CD4-positive, alpha-beta T cell (primary cell): ENCODE measurements at regions not wholly inside any gene's neighbourhood (a gene's known extent, or its start where the extent isn't known, plus 50 kb on each side); places are given as distances from the start of the nearest gene placed in this dataset.

Source experiments
- ATAC-seq: fragments of 200-7000 bp; cut with Tn5 transposase; one replicate; pipeline ENCODE4 v1.10.0; 2022; ENCODE audit warnings: mild to moderate bottlenecking; ENCODE audit not compliant: poor library complexity
- CTCF ChIA-PET: fragments of 350-600 bp; sonication (Branson Sonifier 250); formaldehyde crosslinking; loops from one replicate; lab custom pipeline; 2021; ENCODE audit warnings: antibody characterized with exemption, inconsistent platforms; lab: Charles Lee
- POLR2A ChIA-PET: fragments of 350-600 bp; sonication (Branson Sonifier 250); formaldehyde crosslinking; loops from one replicate; lab custom pipeline; 2021; ENCODE audit warnings: antibody characterized with exemption, inconsistent platforms; lab: Charles Lee
- DNase-seq, 14 experiments: peaks; one replicate each; pipeline ENCODE4 v3.0.0-alpha.2; 2013 to 2020; ENCODE audit warnings: mixed read lengths in 2 of 14
- H3K27ac ChIP-seq, 2 donors: one replicate each; pipeline versions ENCODE4 v1.5.1 to v1.7.0; 2013; ENCODE audit warnings: low read length in 2 of 2, low read depth in 1 of 2, mild to moderate bottlenecking in 1 of 2
- H3K27me3 ChIP-seq, 2 experiments: 1 replicate in 1 of 2; 2 replicates in 1 of 2; pipeline versions ENCODE4 v1.6.1 to v1.7.0; 2013; ENCODE audit warnings: low read length in 2 of 2, control low read depth in 1 of 2, mild to moderate bottlenecking in 1 of 2, moderate library complexity in 1 of 2; ENCODE audit not compliant: insufficient read depth in 2 of 2, control insufficient read depth in 1 of 2
- H3K36me3 ChIP-seq: one replicate; pipeline ENCODE4 v1.6.1; 2013; ENCODE audit warnings: low read length, control low read depth; ENCODE audit not compliant: insufficient read depth
- H3K4me1 ChIP-seq: one replicate; pipeline ENCODE4 v1.6.1; 2013; ENCODE audit warnings: low read length, control low read depth; ENCODE audit not compliant: insufficient read depth
- H3K4me3 ChIP-seq: one replicate; pipeline ENCODE4 v1.5.1; 2013; ENCODE audit warnings: mild to moderate bottlenecking, low read length, moderate library complexity
- H3K9me3 ChIP-seq, 2 experiments: 1 replicate in 1 of 2; 2 replicates in 1 of 2; pipeline versions ENCODE4 v1.6.1 to v1.7.0; 2013; ENCODE audit warnings: low read length in 2 of 2, mild to moderate bottlenecking in 2 of 2, control low read depth in 1 of 2, moderate library complexity in 1 of 2; ENCODE audit not compliant: control insufficient read depth in 1 of 2, insufficient read depth in 1 of 2
- H3K27ac Mint-ChIP-seq: one replicate; pipeline ENCODE4 v1.8.0; 2020; ENCODE audit warnings: mixed read lengths
- H3K27me3 Mint-ChIP-seq: one replicate; pipeline ENCODE4 v1.8.0; 2021; ENCODE audit warnings: mixed read lengths
- H3K36me3 Mint-ChIP-seq: one replicate; pipeline ENCODE4 v1.8.0; 2021; ENCODE audit warnings: low read depth, mixed read lengths
- H3K4me1 Mint-ChIP-seq: one replicate; pipeline ENCODE4 v1.8.0; 2021; ENCODE audit warnings: low read depth, mixed read lengths
- H3K4me3 Mint-ChIP-seq: one replicate; pipeline ENCODE4 v1.8.0; 2020; ENCODE audit warnings: mild to moderate bottlenecking, mixed read lengths
- H3K9me3 Mint-ChIP-seq: one replicate; pipeline ENCODE4 v1.8.0; 2020; ENCODE audit warnings: mixed read lengths
- intact Hi-C, 2 experiments: fragments of 100-400 bp; cut with DNase I in 1 of 2; cut with micrococcal nuclease in 1 of 2; formaldehyde crosslinking; loops; one replicate each; pipeline versions ENCODE4 v1.15.1 to v1.9.0; 2023 to 2025; cut with DNase I, micrococcal nuclease
- TF ChIP-seq, protein P1 (sequence below): fragments of 200-600 bp; IDR thresholded peaks from one replicate; pipeline ENCODE4 v1.8.0; 2022; ENCODE audit warnings: antibody characterized with exemption, mild to moderate bottlenecking

DNA sequence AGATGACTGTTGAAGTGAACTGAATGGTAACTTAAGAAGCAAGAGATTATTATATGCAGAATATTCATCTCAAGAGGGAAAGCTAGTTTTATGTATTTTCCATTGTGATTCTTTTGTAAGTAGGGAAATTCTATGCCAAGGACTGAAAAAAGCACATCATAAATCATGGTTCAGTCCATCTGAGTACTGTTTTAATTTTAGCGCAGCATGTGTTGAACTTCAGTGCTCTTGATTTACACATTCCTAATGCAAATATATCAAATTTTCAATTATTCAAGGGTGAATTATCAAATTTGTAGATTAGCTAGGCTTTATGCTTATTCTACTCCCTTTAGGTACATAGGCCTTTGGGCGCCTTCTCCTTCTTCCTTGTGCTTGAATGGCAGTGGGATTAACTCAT, 50.3 kb upstream of the TCF12 start:
- intact Hi-C loops = loop anchor here in 1 of 2 experiments (5.0 kb wide), 1 partner anchor 371 kb away; no protein-coding TSS in a partner anchor
- no peak overlapping the region for H3K4me3 ChIP-seq
- no peaks in the 10 kb centered on the region for H3K4me1 ChIP-seq
- DNase-seq (no peak), ATAC-seq (no peak)
- Mint-ChIP-seq H3K36me3 (no peaks in the 10 kb centered on the region), H3K4me3 (no peak overlapping the region), H3K27ac (no peak overlapping the region), H3K27me3 (no peaks in the 10 kb centered on the region), H3K4me1 (no peaks in the 10 kb centered on the region), H3K9me3 (no peaks in the 10 kb centered on the region)
- POLR2A ChIA-PET = interaction anchor here (0.6 kb wide), 1 partner anchor 335 kb away, joined by 3 read pairs; no protein-coding TSS in a partner anchor
- no peaks in the 10 kb centered on the region for H3K9me3 ChIP-seq
- TF ChIP-seq, protein P1, sequence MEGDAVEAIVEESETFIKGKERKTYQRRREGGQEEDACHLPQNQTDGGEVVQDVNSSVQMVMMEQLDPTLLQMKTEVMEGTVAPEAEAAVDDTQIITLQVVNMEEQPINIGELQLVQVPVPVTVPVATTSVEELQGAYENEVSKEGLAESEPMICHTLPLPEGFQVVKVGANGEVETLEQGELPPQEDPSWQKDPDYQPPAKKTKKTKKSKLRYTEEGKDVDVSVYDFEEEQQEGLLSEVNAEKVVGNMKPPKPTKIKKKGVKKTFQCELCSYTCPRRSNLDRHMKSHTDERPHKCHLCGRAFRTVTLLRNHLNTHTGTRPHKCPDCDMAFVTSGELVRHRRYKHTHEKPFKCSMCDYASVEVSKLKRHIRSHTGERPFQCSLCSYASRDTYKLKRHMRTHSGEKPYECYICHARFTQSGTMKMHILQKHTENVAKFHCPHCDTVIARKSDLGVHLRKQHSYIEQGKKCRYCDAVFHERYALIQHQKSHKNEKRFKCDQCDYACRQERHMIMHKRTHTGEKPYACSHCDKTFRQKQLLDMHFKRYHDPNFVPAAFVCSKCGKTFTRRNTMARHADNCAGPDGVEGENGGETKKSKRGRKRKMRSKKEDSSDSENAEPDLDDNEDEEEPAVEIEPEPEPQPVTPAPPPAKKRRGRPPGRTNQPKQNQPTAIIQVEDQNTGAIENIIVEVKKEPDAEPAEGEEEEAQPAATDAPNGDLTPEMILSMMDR = no peak
- H3K27me3 ChIP-seq = no peaks in the 10 kb centered on the region
- H3K36me3 ChIP-seq = no peaks in the 10 kb centered on the region
- H3K27ac ChIP-seq = no peak overlapping the region
- CTCF ChIA-PET = no interaction called here

DNA sequence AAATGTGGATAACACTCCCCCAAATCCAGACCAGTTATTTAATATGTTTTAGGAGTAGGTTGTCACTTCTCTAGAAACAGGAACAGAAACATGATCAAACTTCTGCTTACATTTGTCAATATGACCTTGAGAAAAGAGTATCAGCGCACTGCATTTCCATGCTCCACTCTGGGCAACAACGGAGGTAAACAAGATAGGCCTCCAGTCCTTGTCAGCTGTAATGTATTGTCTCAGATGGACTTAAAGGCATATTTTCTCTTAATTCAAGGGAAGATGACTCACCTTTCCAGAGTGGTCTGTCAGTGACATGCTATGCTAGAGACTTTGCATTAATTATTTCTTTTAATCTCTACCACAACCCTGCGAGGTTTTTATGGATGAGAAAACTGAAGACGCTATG, 51.6 kb upstream of the TCF12 start:
- Mint-ChIP-seq H3K4me3 (no peak overlapping the region), H3K4me1 (no peaks in the 10 kb centered on the region), H3K9me3 (no peaks in the 10 kb centered on the region), H3K27ac (no peak overlapping the region), H3K36me3 (no peaks in the 10 kb centered on the region), H3K27me3 (no peaks in the 10 kb centered on the region)
- Histone ChIP-seq H3K27ac (no peak overlapping the region), H3K36me3 (no peaks in the 10 kb centered on the region), H3K4me1 (no peaks in the 10 kb centered on the region), H3K4me3 (no peak overlapping the region), H3K27me3 (no peaks in the 10 kb centered on the region), H3K9me3 (no peaks in the 10 kb centered on the region)
- TF ChIP-seq, protein P1 = no peak
- ChIA-PET POLR2A (no interaction called here), CTCF (no interaction called here)
- ATAC-seq (no peak), DNase-seq (no peak)
- intact Hi-C loops = loop anchor here in 1 of 2 experiments (5.0 kb wide), 1 partner anchor 370 kb away; no protein-coding TSS in a partner anchor

DNA sequence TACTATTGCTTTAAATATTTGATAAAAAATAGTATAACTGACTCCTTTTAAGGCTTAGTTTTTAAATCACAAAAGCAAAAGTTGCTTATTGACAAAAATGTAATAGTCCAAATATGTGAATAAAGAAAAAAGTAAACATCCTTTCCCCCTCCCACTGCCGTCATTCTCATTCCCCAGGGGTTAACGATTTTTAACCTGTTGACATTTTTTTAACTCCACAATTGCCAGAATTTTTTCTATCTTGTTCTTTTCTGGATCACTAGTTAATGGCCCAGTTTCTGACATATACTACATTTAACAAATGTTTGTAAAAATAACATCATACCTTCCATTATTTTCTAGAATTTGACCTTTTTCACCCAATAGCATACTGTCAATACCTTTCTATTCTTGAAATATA, 60.6 kb upstream of the TCF12 start:
- no peaks in the 10 kb centered on the region for H3K9me3 ChIP-seq
- no peaks in the 10 kb centered on the region for H3K4me1 ChIP-seq
- TF ChIP-seq, protein P1 = no peak
- H3K27ac Mint-ChIP-seq = no peak overlapping the region
- H3K4me3 Mint-ChIP-seq = no peak overlapping the region
- no peak overlapping the region for H3K27ac ChIP-seq
- ATAC-seq (no peak), DNase-seq (no peak)
- no peaks in the 10 kb centered on the region for H3K36me3 Mint-ChIP-seq
- no peak overlapping the region for H3K4me3 ChIP-seq
- no peaks in the 10 kb centered on the region for H3K4me1 Mint-ChIP-seq
- ChIA-PET POLR2A (no interaction called here), CTCF (no interaction called here)
- no peaks in the 10 kb centered on the region for H3K27me3 Mint-ChIP-seq
- H3K36me3 ChIP-seq = no peaks in the 10 kb centered on the region
- no peaks in the 10 kb centered on the region for H3K27me3 ChIP-seq
- intact Hi-C loops = no loop called here
- H3K9me3 Mint-ChIP-seq = no peaks in the 10 kb centered on the region
